GM19023 (cell line): ENCODE measurements at regions not wholly inside any gene's neighbourhood (a gene's known extent, or its start where the extent isn't known, plus 50 kb on each side); places are given as distances from the start of the nearest gene placed in this dataset.

Experiments
- ATAC-seq: cut with Tn5 transposase; IDR thresholded peaks from one replicate; pipeline ENCODE4 v1.9.1; 2021; ENCODE audit warnings: mild to moderate bottlenecking, moderate library complexity; ENCODE audit not compliant: unreplicated experiment

DNA sequence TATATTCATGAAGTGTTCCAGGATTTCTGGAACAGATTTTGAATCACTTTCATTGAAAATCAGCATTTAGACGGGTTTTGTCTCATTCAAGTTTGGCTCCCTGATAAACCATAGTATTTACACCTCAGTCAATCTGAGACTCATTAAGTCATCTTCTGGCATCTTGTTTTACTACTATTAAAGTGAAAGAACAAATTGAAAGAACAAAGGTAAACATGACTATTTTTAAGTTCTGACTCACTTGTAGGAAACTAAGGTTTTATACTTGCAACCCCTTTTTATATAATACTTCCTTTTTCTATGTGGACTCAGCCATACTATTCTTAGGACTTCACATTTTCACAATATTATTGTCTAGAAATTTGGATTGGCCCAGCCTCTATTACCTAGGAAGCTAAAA, 854.4 kb downstream of the SQOR start:
- no peak for ATAC-seq

DNA sequence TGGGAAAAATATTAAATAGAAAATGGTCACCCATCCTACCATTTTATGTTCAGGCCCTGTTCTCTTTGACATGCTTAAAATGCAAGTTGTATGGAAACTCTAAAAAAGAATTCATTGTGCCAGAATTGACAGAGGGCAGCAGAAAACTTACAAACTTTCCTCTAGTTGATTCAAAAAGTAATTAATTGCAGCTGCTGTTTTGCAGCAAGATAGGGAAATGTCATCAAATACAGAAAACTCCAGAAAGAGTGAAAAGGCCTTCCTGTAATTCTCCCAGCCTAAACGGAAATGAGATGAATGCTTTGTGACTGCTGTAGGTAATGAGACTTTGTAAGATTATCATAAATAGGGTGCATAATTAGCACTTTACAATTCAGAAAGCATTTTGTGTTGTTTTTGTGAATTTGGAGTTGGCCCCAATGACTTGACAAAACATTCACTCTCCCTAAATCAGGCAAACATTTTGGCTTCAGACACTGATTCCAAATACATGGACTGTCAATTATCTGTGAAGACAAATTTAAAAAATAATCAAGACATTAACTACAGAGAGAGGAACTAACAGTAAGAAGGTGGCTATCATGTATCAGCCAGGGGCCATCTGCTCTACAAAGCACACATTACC, 861.8 kb downstream of the SQOR start:
- no peak for ATAC-seq

DNA sequence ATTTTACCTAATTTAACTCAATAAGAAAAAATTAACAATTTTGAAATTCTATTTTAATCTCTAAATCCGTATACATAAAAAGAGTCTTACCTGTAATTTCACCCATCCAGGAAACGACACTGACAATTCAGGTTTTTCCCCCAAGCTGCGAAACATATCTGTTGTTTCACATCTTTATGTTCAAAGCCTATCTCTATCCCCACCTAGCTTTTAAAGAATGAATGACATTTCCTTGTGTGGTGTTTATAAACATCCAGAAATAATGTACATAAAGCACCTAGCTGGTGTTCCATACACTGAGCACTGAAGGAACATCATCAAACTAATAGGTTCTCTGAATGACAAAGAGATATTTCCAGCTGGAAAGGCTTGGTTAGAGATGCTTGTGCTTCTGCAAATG, 867.8 kb downstream of the SQOR start:
- ATAC-seq: no peak

DNA sequence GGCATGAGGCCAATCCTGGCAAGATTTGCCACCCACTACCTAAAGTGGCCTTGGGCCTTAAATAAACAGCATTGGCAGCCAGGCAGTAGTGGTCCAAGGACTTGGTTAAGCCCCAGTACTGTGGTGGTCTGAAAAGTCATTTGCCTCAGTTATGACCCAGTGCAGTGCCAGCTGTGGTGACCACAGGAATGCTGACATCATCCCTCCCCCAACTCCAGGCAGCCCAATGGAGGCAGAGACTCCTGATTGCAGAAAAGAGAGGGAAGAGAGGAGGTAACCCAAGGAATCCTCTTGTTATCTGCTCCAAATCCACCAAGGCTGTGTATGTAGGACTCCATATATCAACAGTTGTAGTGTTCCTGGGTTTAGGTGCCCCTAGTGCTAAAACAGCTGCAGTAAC, 883.6 kb downstream of the SQOR start:
- ATAC-seq: no peak

DNA sequence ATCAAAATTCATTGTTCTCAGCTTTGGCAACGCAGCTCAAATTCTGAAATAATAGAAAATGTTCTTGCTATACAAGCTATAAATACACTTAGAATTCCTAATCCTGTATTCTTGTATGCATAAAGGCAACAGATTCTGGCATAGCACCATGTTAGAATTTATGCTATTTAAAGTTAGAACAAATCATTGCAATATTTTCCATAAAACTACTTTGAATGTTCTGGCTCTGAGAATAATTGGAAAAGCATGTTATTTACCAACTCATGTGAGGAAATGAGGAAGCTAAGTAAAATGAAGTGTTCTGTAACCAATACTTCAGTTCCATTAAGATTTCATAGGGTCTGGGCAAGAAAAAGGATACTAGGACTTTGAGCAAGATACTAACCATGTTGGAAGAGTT, 888.9 kb downstream of the SQOR start:
- ATAC-seq: no peak

DNA sequence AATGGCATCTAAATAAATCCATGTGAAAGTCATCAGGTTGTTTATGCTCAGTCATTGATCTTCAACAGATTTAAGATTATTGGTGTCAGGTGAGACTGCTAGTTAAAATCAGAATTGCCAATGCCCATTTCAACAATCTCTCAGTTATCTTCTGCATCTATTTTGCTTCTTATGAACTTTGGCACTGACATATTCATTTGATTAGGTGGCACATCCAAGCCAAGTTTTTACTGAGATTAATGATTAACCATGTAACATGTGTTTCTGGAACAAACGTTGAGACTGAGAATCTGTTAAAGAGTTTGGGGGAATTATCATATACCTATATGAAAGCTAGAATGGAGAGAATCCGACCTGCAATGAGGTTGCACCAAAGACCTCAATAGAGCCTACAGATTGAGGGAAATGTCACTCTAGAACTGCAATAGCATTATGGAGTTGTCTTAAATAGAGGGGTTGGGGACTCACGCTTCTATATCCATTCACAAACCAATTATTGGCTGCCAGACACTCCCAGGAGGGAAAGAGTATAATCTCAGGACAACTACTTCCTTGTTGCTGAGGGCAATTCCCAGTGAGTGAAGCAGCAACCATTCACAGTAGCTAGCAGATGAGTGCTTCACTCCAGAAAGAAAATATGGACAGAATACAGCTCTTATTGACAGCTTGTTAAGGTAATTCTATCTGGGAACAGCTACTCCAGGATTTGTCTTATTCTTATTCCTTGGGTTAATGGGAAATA, 891.3 kb downstream of the SQOR start:
- no peak for ATAC-seq

DNA sequence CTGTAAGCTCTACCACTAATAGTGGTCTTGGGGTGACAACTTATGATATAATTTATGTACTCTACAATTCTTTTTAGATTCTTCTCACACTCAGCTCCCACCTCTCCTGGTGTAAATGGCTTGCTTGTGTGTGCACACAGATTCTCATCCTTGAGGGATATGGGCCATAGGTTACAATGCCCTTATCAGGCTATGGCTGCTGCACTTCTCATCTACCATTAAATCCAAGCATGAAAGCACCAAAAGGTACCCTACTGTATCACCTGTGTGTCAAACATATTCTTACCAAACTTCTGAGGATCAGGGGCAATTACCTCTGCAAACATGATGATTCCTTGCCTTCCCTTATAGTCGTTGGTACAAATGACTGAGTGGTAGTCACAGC, 891.9 kb downstream of the SQOR start:
- no peak for ATAC-seq

DNA sequence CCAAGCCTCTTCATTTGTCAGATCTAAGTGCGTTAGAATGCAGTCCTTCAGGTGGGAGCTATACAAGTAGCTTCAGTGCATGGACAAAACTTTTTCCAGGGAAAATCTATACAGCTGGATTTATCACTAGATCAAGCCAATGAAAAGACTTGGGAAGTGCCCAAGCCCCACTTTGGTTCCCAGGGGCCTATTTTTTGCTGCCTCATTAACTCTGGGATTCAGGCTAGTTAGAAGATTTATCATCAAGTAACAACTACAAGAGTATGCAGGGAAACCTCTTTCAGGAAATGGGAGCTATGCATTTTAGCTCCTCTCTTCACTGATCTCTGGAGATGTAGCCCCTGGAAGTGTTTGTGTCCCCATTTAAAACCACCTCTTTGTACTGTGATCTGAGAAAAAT, 908.8 kb downstream of the SQOR start:
- no peak for ATAC-seq

DNA sequence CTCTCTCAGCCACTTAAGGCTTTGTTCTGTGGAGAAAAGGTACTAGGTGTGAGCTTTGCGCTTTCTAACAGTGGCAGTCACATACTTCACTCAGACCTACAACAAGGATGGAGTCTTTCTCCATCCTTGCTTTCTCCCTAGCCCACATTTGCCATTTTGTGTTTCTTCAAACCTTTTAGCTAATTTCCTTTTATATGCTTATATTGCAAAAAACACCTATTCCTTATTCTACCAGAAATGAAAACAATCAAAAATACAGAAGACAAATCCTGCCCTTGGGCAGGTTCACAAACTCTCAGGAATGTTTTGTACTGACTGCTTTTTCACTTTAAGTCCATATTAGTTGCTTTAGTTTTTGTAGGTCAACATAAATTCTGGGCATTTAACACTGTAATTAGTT, 914.2 kb downstream of the SQOR start:
- ATAC-seq: no peak

DNA sequence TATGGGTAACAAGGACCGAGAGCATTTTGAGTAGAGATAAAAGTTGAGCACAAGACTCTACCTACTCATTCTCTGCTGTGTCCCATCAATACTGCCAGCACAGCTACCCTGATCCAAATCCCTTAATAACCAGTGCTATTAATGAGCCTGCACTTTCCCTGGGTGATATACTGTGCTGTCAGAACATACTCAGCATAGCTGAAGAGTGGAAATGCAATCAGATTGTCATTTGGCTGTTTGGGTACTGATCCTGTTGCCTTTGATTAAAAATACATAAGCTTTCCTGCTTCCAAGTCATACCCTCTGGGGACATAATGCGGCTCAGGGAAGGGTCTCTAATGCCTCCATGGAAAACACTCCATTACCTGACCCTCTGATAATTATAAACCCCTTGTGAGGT, 917.5 kb downstream of the SQOR start:
- no peak for ATAC-seq

DNA sequence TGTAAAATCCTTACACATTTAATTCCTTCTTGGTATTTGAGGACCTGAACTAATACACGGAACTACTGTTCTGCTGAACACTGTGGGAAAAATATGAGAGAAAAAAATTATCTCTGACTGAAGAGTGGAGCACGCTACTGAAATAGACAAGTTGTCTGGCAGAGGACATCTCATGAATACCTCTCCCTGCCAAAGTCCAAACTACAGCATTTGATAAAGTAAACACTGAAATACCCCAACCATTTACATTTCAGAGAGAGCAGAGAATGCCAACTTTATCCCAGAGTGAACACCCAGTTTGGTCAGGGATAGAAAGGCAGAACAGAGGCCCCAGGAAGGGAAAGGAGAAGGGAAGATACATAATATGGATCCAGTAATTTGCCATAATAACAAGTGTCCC, 920.7 kb downstream of the SQOR start:
- no peak for ATAC-seq

DNA sequence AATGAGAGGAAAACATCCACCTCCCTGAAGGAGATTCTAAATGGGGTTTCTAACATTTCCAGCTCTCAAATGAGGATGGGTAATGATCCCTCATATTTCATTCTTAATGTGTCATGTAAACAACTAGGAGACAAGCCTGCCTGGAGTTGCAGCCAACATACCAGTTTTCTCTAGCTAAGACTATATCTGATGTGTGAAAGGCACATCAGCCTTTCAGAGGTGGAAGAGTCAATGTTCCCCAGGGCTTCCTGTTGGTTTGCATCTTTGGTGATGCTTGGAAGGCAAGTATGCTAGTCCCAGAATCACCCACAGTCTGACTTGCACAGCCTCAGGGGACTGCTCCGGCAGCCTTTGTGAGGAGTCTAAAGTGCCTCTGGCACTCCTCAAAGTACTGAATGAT, 921.2 kb downstream of the SQOR start:
- ATAC-seq: no peak

DNA sequence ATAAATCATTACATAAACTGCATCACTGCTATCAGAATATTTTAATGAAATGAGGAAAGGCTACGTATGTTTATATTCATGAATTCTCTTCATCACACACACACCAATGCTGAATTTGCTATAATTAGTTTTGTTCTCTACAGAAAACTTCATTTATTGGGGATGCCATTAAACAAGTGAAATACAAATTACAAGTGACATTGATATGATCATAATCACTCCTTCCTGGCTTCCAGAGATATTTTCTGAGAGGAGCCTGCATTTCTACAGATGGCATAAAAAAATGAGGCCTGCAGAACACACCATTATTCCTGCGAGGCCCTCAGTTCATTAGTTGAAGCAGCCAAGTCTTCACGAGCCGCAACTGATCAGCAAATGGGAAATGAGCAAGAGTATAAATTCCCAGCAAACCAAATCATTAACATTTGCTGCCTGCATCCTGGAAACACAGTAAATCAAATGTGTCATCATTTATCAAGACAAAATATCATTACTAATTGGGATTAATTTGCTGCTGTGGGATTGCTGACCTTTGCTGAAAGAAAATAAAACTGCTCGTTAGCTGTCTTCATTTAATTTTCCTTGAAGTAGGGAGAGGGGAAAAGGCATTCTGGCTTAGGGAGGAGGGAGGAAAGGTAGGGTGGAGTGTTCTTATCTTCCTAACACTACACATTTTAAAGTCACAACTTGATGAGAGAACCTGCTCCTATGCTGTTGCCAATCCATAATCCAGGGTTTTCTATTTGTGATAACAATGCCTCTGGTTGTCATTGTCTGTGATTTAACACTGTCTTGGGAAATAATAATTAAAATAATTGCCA, 921.9 kb downstream of the SQOR start:
- ATAC-seq: no peak

DNA sequence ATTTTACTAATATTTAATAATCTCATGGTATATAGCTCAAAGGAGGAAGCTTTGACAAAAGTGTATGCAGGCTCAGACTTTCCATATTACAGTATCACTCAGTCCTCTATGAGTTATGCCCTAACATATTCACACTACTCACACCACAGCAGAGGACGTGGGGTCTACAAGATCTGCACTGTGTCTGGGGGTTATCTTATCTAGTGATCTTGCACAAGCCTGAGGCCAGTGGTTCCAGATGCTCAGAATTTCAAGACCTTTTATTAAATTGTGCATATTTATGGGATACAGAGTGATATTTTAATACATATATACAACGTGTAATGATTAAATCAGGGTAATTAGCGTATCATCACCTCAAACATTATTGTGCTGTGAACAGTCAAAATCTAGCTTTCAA, 933.1 kb downstream of the SQOR start:
- no peak for ATAC-seq

DNA sequence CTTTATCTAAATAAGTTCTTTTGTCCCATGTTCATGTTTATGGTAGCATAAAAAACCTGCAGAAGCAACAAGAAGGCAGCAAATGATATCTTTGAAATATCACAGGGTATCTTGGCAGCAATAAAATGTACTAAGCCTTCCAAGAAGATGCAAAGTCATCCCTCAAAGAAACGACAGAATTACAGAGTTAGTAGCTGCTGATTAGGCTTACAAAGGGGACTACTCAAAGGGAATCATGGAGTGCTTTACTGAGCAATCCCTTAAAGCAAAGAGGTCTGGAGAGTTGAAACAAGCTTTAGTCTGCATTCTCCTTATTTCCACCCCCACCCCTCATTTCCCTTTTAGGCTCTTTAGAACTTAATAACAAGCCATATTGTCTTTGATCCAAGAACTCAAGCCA, 935.0 kb downstream of the SQOR start:
- ATAC-seq: no peak

DNA sequence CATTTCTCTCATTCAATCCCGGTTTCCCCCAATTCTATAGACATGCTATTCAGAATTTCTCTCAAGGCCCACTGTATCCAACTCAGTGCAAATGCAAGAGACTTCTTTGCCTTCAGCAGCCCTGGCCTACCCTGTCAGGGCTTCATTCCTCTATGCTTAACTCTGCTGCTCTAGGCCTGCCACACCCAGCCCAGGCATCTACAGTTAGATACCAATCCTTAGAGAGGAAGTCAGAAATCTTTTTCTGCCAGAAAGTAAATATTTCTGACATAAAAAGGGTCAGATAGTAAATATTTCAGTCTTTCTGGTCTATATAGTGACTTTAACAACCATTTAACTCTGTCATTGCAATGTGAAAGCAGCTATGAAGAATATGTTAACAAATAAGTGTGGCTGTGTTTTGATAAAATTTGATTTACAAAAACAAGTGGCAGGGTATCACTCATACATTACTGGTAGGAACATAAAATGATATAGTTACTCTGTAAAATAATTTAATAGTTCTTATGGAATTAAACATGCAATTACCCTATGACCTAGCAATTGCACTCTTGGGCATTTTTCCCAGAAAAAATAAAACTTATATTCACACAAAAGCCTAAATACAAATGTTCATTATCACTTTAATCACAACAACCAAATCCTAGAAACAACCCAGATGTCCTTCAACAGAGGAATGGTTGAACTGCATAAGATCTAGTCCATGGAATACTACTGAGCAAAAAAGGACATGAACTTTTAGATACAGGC, 942.0 kb downstream of the SQOR start:
- ATAC-seq: no peak

DNA sequence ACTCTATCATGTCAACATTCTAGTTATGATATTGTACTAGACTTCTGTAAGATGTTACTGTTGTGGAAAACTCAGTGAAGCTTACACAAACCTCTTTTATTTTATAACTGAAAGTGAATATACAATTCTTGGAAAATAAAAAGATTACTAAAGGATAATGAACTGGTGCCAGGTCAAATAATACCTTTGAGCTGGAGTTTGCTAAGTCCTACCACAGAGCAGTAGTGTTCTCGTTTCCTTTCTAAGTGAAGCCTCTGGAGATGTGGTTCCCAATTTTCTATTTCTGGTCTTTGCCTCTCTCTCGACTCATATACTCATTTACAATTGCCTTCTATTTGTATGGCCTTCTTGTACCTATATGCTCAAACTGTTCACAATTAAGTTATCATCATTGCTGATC, 942.9 kb downstream of the SQOR start:
- ATAC-seq: no peak

DNA sequence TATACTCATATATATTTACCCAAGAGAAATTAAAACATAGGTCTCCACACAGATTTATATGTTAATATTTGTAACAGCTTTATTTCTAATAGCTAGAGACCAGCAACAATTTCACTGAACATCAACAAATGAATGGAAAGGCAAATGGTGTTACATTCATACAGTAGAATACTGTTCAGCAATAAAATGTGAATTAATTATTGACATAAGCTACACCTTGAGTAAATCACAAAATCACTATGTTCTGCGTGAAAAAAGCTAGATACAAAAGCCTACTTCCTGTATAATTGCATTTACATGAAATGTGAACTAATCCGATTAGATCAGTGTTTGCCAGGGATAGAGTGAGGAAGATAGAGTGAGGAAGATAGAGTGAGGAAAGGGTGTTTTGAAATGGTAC, 945.7 kb downstream of the SQOR start:
- no peak for ATAC-seq

DNA sequence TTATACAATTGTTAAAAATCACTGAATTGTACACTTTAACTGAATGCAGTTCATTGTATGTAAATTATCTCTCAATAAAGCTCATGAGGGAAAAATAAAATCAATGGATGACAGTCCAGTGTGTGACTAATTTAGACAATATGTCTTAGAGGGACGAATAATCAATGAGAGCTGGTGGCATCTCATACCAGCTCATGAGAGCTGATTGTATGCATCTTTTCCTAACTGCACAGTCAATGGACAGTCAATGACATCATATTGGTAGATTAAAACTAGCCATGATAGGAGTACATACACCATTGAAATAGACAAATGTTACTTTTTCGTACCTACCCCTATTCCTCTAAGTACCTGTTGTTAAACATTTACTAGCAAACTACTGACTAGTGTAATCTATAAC, 946.1 kb downstream of the SQOR start:
- no peak for ATAC-seq

DNA sequence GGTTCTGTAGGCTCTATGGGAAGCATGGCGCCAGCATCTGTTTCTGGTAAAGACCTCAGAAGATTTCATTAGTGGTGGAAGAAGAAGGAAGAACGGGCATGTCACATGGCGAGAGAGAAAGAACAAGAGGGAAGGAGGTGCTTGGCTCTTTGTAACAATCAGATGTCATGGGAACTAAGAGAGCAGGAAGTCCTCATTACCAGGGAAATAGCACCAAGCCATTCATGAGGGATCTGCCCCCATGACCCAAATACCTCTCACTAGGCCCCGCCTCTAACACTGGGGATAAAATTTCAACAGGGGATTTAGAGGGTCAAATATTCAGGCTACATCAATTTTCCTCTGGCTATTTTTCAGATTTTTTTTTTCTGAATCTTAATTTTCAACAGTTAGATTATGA, 954.3 kb downstream of the SQOR start:
- no peak for ATAC-seq

DNA sequence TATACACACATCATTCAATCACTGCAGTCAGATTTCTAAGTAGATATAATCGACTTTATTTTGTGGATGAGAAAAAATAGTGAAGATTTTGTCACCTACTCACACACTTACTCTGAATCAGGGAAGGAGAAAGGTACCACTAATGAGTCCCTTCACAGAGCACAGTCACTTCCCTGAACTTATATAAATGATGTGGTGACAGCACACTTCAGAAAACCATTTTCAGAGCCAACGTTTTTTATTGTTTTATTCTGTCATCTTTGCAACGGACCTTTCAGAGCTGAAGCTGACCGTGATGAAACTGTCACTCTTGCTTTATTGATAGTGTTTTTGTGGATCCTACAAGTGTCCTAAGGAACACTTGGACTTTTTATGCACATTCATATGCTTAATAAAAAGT, 956.6 kb downstream of the SQOR start:
- ATAC-seq: no peak
